ENCODE measurements at regions not wholly inside any gene's neighbourhood (a gene's known extent, or its start where the extent isn't known, plus 50 kb on each side); places are given as distances from the start of the nearest gene placed in this dataset.

DNA sequence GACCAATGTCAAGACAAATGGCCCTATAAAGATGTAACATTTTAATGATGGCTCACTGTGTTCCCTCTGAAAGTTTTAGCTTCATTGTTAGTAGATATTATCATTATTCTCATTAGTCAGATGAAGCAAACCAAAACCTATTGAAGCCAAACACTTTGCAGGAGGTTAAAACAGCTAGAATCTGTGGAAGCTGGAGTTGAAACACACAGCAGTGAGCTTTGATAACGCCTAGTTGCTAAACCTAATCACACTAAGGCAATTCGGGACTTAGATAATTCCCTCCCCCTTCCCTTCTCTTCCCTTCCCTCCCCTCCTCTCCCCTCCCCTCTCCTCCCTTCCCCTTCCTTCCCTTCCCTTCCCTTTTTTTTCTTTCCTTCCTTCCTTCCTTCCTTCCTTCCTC lies 165.7 kb downstream of the TRIB2 start:
- DNase-seq, result no peak
- no peak overlapping the region for H3K56ac ChIP-seq (ENCODE audit: insufficient read length, low read depth, low read length)
- H3K27me3 ChIP-seq (ENCODE audit: insufficient read depth, low read length), result no peaks in the 10 kb centered on the region; the same call in 1 of the 2 replicates
- no peak overlapping the region for H3K27ac ChIP-seq (ENCODE audit: insufficient read length, low read depth, low read length)
- no peak overlapping the region for H2BK5ac ChIP-seq (ENCODE audit: insufficient read length, low read length)
- no peak overlapping the region for H2AK5ac ChIP-seq (ENCODE audit: insufficient read length, low read length)
- H3K27me3 Mint-ChIP-seq (ENCODE audit: low read depth), result no peaks in the 10 kb centered on the region
- H3K9me3 ChIP-seq (ENCODE audit: control insufficient read depth, low read depth, low read length), result no peaks in the 10 kb centered on the region
- H2BK15ac ChIP-seq (ENCODE audit: low read depth, low read length), result no peak overlapping the region
- no peaks in the 10 kb centered on the region; the same call in 1 of the 2 replicates for H3K4me1 ChIP-seq (ENCODE audit: insufficient read depth, low read length)
- no peak overlapping the region for H2BK120ac ChIP-seq (ENCODE audit: low read depth, low read length, poor library complexity, severe bottlenecking)
- H3K9me3 Mint-ChIP-seq, result no peaks in the 10 kb centered on the region
- H3K23me2 ChIP-seq (ENCODE audit: insufficient read length, low read depth, low read length, poor library complexity, severe bottlenecking), result no peaks in the 10 kb centered on the region
- no peak overlapping the region for H3K14ac ChIP-seq (ENCODE audit: insufficient read depth, low read length)
- no peaks in the 10 kb centered on the region for H4K20me1 ChIP-seq (ENCODE audit: control insufficient read depth, insufficient read depth, insufficient read length)
- H3K4me2 ChIP-seq (ENCODE audit: insufficient read depth, insufficient read length, low read length), result no peak overlapping the region
- H3K36me3 Mint-ChIP-seq (ENCODE audit: insufficient read depth in 1 of 3, low read depth in 3 of 3), result no peaks in the 10 kb centered on the region
- H3K23ac ChIP-seq (ENCODE audit: insufficient read length, low read depth, low read length), result no peak overlapping the region
- no peak overlapping the region for H2BK12ac ChIP-seq (ENCODE audit: insufficient read length, low read depth, low read length)
- no peak overlapping the region for H3K4ac ChIP-seq (ENCODE audit: low read depth, low read length)
- no peak overlapping the region for H3K9ac ChIP-seq (ENCODE audit: extremely low read depth, insufficient read length, low read length)
- H2BK20ac ChIP-seq (ENCODE audit: low read depth, low read length, poor library complexity, severe bottlenecking), result no peak overlapping the region
- H2AFZ ChIP-seq (ENCODE audit: low read length), result no peak overlapping the region
- H3K27ac Mint-ChIP-seq, result no peak overlapping the region
- no peak overlapping the region for H4K5ac ChIP-seq (ENCODE audit: insufficient read length, low read depth, low read length)
- no peak overlapping the region for H4K91ac ChIP-seq (ENCODE audit: insufficient read length, low read depth, low read length)
- no peak overlapping the region for H3K4me3 Mint-ChIP-seq
- no peaks in the 10 kb centered on the region for H3K79me1 ChIP-seq (ENCODE audit: insufficient read depth, low read depth, low read length, poor library complexity, severe bottlenecking)
- TF ChIP-seq, protein P1, sequence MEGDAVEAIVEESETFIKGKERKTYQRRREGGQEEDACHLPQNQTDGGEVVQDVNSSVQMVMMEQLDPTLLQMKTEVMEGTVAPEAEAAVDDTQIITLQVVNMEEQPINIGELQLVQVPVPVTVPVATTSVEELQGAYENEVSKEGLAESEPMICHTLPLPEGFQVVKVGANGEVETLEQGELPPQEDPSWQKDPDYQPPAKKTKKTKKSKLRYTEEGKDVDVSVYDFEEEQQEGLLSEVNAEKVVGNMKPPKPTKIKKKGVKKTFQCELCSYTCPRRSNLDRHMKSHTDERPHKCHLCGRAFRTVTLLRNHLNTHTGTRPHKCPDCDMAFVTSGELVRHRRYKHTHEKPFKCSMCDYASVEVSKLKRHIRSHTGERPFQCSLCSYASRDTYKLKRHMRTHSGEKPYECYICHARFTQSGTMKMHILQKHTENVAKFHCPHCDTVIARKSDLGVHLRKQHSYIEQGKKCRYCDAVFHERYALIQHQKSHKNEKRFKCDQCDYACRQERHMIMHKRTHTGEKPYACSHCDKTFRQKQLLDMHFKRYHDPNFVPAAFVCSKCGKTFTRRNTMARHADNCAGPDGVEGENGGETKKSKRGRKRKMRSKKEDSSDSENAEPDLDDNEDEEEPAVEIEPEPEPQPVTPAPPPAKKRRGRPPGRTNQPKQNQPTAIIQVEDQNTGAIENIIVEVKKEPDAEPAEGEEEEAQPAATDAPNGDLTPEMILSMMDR (conservative IDR thresholded peaks at IDR 0.05), result no peak
- WGBS (ENCODE audit: extremely low coverage, insufficient read length, low lambda C conversion rate), result no CpG with 5 or more reads among the region's 2 CpGs
- no peak overlapping the region for H3T11ph ChIP-seq (ENCODE audit: low read length)
- H3K18ac ChIP-seq (ENCODE audit: insufficient read length, low read depth, low read length), result no peak overlapping the region
- H3K4me1 Mint-ChIP-seq, result peaks cover 0 to 4% of the 10 kb centered on the region in 2 experiments; a peak in 1 of 4 replicates
- no peak overlapping the region for H4K8ac ChIP-seq (replicated peaks; ENCODE audit: insufficient read length, low read depth, low read length)
- no peaks in the 10 kb centered on the region for H3K79me2 ChIP-seq (ENCODE audit: insufficient read depth, low read length)
